ENCODE measurements at regions not wholly inside any gene's neighbourhood (a gene's known extent, or its start where the extent isn't known, plus 50 kb on each side); places are given as distances from the start of the nearest gene placed in this dataset.

DNA sequence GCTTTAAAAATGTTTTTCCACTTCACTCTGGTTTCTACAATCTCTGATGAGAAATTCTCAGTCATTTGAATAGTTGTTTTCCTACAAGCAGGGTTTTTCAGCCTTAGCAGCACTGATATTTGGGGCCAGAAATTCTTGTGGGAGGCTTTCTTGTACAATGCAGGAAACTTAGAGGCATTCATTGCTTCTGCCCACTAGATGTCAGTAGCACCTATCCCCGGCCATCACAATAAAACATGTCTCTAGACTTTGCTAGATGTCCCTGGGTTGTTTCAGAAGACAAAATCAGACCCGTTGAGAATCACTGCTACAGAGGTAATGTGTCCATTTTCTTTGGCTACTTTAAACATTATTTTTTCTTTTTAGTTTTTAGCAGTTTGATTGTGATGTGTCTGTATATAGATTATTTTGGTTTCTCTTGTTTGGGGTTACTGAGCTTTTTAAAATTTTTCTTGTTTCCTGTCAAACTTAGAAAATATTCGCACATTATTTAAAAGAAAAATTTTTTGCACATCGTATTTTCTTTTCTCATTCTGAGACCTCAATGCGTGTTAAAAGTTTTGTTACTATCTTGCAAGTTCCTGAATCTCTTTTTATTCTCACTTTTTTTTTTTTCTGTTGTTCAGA lies 60.8 kb upstream of the CCDC179 start:
- TF ChIP-seq EZH2 (optimal IDR thresholded peaks at IDR 0.05; ENCODE audit: low read depth, low read length) (no peak), EZH2phosphoT487 (IDR thresholded peaks at IDR 0.05; ENCODE audit: low read length) (no peak)
- TF ChIP-seq, protein P1, sequence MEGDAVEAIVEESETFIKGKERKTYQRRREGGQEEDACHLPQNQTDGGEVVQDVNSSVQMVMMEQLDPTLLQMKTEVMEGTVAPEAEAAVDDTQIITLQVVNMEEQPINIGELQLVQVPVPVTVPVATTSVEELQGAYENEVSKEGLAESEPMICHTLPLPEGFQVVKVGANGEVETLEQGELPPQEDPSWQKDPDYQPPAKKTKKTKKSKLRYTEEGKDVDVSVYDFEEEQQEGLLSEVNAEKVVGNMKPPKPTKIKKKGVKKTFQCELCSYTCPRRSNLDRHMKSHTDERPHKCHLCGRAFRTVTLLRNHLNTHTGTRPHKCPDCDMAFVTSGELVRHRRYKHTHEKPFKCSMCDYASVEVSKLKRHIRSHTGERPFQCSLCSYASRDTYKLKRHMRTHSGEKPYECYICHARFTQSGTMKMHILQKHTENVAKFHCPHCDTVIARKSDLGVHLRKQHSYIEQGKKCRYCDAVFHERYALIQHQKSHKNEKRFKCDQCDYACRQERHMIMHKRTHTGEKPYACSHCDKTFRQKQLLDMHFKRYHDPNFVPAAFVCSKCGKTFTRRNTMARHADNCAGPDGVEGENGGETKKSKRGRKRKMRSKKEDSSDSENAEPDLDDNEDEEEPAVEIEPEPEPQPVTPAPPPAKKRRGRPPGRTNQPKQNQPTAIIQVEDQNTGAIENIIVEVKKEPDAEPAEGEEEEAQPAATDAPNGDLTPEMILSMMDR (IDR thresholded peaks at IDR 0.05; ENCODE audit: low read length), result peak; percentile 80
- Histone ChIP-seq H3K79me2 (ENCODE audit: low read length) (no peaks in the 10 kb centered on the region), H3K9ac (ENCODE audit: low read length) (no peak overlapping the region), H3K9me3 (replicated peaks; ENCODE audit: insufficient read depth, low read length) (no peaks in the 10 kb centered on the region), H4K20me1 (ENCODE audit: insufficient read depth, low read length) (no peaks in the 10 kb centered on the region), H3K4me1 (ENCODE audit: low read length) (no peaks in the 10 kb centered on the region), H3K9me2 (replicated peaks; ENCODE audit: insufficient read depth, low read length) (no peaks in the 10 kb centered on the region), H3K4me2 (ENCODE audit: low read depth, low read length) (no peak overlapping the region), H3K36me3 (replicated peaks; ENCODE audit: insufficient read depth, low read length) (no peaks in the 10 kb centered on the region), H3F3A (ENCODE audit: insufficient read depth, low read length) (no peaks in the 10 kb centered on the region), H3K27me3 (replicated peaks; ENCODE audit: insufficient read depth, low read length) (no peaks in the 10 kb centered on the region), H2AFZ (ENCODE audit: low read length) (no peak overlapping the region), H3K27ac (ENCODE audit: low read length) (no peak overlapping the region), H3K4me3 (ENCODE audit: low read length) (no peak overlapping the region)
- DNase-seq, result peak; percentile 64

DNA sequence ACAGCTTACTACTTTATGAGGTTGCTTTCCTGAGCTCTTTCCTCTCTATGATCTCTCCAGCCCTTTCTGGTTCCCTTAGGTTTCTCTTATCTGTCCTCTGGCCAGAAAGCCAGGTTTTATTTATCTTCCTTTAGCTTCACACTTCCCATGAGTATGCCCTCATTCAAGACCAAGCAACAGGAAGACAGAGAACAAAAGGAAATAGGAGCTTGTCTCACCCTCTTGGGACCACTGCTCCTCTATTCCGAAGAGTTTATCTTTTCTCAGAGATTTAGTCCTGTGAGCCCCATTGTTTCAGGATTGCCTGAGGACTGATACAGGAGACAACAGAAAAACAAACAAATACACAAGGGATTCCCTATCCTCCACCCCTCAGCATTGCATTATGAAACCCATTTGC lies 62.4 kb upstream of the CCDC179 start:
- Histone ChIP-seq H3K4me2 (ENCODE audit: low read depth, low read length) (no peak overlapping the region), H4K20me1 (ENCODE audit: insufficient read depth, low read length) (no peaks in the 10 kb centered on the region), H2AFZ (ENCODE audit: low read length) (no peak overlapping the region), H3K27ac (ENCODE audit: low read length) (no peak overlapping the region), H3K27me3 (replicated peaks; ENCODE audit: insufficient read depth, low read length) (no peaks in the 10 kb centered on the region), H3K4me3 (ENCODE audit: low read length) (no peak overlapping the region), H3K36me3 (replicated peaks; ENCODE audit: insufficient read depth, low read length) (no peaks in the 10 kb centered on the region), H3K4me1 (ENCODE audit: low read length) (no peaks in the 10 kb centered on the region), H3K9ac (ENCODE audit: low read length) (no peak overlapping the region), H3K79me2 (ENCODE audit: low read length) (no peaks in the 10 kb centered on the region), H3F3A (ENCODE audit: insufficient read depth, low read length) (no peaks in the 10 kb centered on the region), H3K9me3 (replicated peaks; ENCODE audit: insufficient read depth, low read length) (no peaks in the 10 kb centered on the region), H3K9me2 (replicated peaks; ENCODE audit: insufficient read depth, low read length) (no peaks in the 10 kb centered on the region)
- TF ChIP-seq, protein P1 (IDR thresholded peaks at IDR 0.05; ENCODE audit: low read length), result no peak
- TF ChIP-seq EZH2 (optimal IDR thresholded peaks at IDR 0.05; ENCODE audit: low read depth, low read length) (no peak), EZH2phosphoT487 (IDR thresholded peaks at IDR 0.05; ENCODE audit: low read length) (no peak)
- no peak for DNase-seq

DNA sequence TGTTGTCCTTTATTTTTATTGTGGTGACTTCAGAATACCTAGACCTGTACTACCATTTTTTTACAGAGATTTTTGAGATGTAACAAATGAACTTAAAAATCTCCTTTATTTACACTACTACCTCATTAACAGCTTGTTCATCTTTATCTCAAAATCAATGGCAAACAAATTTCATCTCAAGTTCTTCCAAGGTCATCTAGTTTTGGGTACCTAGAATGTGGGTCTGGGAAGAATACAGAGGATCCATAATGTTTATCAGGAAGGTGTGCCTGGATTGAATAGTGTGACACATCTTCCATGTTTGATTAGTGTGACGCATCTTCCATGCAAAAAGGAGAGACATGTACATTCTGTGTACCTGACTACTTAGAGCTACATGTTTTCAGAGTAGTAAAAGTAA lies 63.3 kb upstream of the CCDC179 start:
- no peaks in the 10 kb centered on the region for H3K4me1 ChIP-seq (ENCODE audit: low read length)
- no peak overlapping the region for H2AFZ ChIP-seq (ENCODE audit: low read length)
- no peak overlapping the region for H3K4me3 ChIP-seq (ENCODE audit: low read length)
- H3K36me3 ChIP-seq (replicated peaks; ENCODE audit: insufficient read depth, low read length), result no peaks in the 10 kb centered on the region
- H3K27me3 ChIP-seq (replicated peaks; ENCODE audit: insufficient read depth, low read length), result no peaks in the 10 kb centered on the region
- TF ChIP-seq EZH2 (optimal IDR thresholded peaks at IDR 0.05; ENCODE audit: low read depth, low read length) (no peak), EZH2phosphoT487 (IDR thresholded peaks at IDR 0.05; ENCODE audit: low read length) (no peak)
- TF ChIP-seq, protein P1 (IDR thresholded peaks at IDR 0.05; ENCODE audit: low read length), result no peak
- H3K27ac ChIP-seq (ENCODE audit: low read length), result no peak overlapping the region
- no peaks in the 10 kb centered on the region for H3F3A ChIP-seq (ENCODE audit: insufficient read depth, low read length)
- H3K4me2 ChIP-seq (ENCODE audit: low read depth, low read length), result no peak overlapping the region
- no peaks in the 10 kb centered on the region for H4K20me1 ChIP-seq (ENCODE audit: insufficient read depth, low read length)
- DNase-seq, result no peak
- no peaks in the 10 kb centered on the region for H3K9me3 ChIP-seq (replicated peaks; ENCODE audit: insufficient read depth, low read length)
- no peak overlapping the region for H3K9ac ChIP-seq (ENCODE audit: low read length)
- H3K79me2 ChIP-seq (ENCODE audit: low read length), result no peaks in the 10 kb centered on the region
- no peaks in the 10 kb centered on the region for H3K9me2 ChIP-seq (replicated peaks; ENCODE audit: insufficient read depth, low read length)

Data from MM.1S (cell line).